ENCODE measurements at regions not wholly inside any gene's neighbourhood (a gene's known extent, or its start where the extent isn't known, plus 50 kb on each side); places are given as distances from the start of the nearest gene placed in this dataset.

DNA sequence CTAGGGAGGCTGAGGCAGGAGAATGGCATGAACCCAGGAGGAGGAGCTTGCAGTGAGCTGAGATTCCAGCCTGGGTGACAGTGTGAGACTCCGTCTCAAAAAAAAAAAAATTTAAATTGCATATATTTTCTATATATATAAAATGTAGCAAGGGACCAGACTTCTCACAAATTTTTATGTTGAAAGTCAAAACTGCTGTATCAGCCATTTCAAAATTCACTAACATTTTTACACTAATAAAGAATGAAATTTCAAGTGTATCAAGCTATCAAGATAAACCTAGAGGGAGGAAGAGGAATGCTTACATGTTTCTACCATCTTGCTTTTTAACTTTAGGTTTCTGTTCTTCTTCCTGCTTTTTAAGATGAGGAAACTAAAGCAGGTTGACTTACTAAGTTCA, 464.0 kb downstream of the KCNJ3 start:
- Histone ChIP-seq H3K4me1 (ENCODE audit: control insufficient read depth, insufficient read depth, low read length) (no peaks in the 10 kb centered on the region), H3K4me3 (ENCODE audit: low read depth, low read length) (no peak overlapping the region), H3K36me3 (ENCODE audit: control insufficient read depth in 2 of 2, insufficient read depth in 1 of 2, low read length in 2 of 2) (no peaks in the 10 kb centered on the region), H3K27ac (ENCODE audit: extremely low read depth, low read depth, low read length) (no peak overlapping the region), H3K9me3 (ENCODE audit: control insufficient read depth, insufficient read depth, low read depth, low read length) (no peaks in the 10 kb centered on the region)
- CTCF ChIA-PET: no interaction called here
- POLR2A ChIA-PET: no interaction called here
- TF ChIP-seq, protein P1, sequence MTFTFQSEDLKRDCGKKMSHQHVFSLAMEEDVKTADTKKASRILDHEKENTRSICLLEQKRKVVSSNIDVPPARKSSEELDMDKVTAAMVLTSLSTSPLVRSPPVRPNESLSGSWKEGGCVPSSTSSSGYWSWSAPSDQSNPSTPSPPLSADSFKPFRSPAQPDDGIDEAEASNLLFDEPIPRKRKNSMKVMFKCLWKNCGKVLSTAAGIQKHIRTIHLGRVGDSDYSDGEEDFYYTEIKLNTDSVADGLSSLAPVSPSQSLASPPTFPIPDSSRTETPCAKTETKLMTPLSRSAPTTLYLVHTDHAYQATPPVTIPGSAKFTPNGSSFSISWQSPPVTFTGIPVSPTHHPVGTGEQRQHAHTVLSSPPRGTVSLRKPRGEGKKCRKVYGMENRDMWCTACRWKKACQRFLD (tag by site-specific recombination; IDR thresholded peaks at IDR 0.05): no peak
- TF ChIP-seq ZNF670 (tag by site-specific recombination; IDR thresholded peaks at IDR 0.05; ENCODE audit: low read depth): no peak
- TF ChIP-seq, protein P2, sequence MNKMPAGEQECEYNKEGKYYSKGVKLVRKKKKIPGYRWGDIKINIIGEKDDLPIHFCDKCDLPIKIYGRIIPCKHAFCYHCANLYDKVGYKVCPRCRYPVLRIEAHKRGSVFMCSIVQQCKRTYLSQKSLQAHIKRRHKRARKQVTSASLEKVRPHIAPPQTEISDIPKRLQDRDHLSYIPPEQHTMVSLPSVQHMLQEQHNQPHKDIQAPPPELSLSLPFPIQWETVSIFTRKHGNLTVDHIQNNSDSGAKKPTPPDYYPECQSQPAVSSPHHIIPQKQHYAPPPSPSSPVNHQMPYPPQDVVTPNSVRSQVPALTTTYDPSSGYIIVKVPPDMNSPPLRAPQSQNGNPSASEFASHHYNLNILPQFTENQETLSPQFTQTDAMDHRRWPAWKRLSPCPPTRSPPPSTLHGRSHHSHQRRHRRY (tag by site-specific recombination; IDR thresholded peaks at IDR 0.05): no peak
- TF ChIP-seq ZNF140 (tag by site-specific recombination; IDR thresholded peaks at IDR 0.05): no peak

DNA sequence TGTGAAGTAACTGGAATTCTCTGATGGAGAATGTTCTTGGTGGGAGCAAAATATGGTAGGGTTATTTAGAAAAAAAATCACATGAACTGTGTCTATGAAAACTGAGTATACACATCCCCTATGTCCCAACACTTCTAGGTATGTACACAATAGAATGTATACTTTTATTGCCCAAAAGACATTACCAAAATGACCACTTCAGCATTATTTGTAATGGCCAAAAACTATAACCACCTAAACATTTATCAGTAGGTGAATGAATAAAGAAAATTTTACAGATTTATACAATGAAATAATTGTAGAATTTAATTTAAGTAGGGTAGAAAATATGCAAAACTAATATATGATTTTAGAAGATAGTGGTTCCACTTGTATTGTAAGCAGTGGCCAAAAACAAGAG, 462.8 kb downstream of the KCNJ3 start:
- ChIA-PET CTCF (no interaction called here), POLR2A (no interaction called here)
- no peak overlapping the region for H3K4me3 ChIP-seq (ENCODE audit: low read depth, low read length)

More for the DNA sequence above, 462.8 kb downstream of the KCNJ3 start:
- Histone ChIP-seq H3K9me3 (ENCODE audit: control insufficient read depth, insufficient read depth, low read depth, low read length) (no peaks in the 10 kb centered on the region), H3K36me3 (ENCODE audit: control insufficient read depth in 2 of 2, insufficient read depth in 1 of 2, low read length in 2 of 2) (no peaks in the 10 kb centered on the region), H3K4me1 (ENCODE audit: control insufficient read depth, insufficient read depth, low read length) (no peaks in the 10 kb centered on the region), H3K27ac (ENCODE audit: extremely low read depth, low read depth, low read length) (no peak overlapping the region)
- TF ChIP-seq ZNF561 (tag by site-specific recombination; IDR thresholded peaks at IDR 0.05; ENCODE audit: borderline replicate concordance) (no peak), ZNF843 (tag by site-specific recombination; IDR thresholded peaks at IDR 0.05) (no peak), ZNF19 (tag by site-specific recombination; IDR thresholded peaks at IDR 0.05; ENCODE audit: low read depth) (no peak), ZNF639 (tag by site-specific recombination; IDR thresholded peaks at IDR 0.05) (no peak), PRDM1 (tag by site-specific recombination; IDR thresholded peaks at IDR 0.05) (no peak), ZNF521 (tag by site-specific recombination; IDR thresholded peaks at IDR 0.05) (no peak), ZNF621 (tag by site-specific recombination; IDR thresholded peaks at IDR 0.05) (no peak), ZNF791 (tag by site-specific recombination; IDR thresholded peaks at IDR 0.05) (no peak), BCL11A (tag by site-specific recombination; IDR thresholded peaks at IDR 0.05; ENCODE audit: low read depth) (no peak), ZBTB11 (tag by site-specific recombination; conservative IDR thresholded peaks at IDR 0.05; ENCODE audit: low read depth) (no peak), SP2 (tag by site-specific recombination; IDR thresholded peaks at IDR 0.05) (no peak), TRIM28 (IDR thresholded peaks at IDR 0.05; ENCODE audit: borderline replicate concordance, low read length) (no peak), ZNF555 (tag by site-specific recombination; conservative IDR thresholded peaks at IDR 0.05) (no peak), SCRT2 (tag by site-specific recombination; IDR thresholded peaks at IDR 0.05) (no peak), TSHZ1 (tag by site-specific recombination; IDR thresholded peaks at IDR 0.05; ENCODE audit: borderline replicate concordance) (no peak)
- TF ChIP-seq, protein P3, sequence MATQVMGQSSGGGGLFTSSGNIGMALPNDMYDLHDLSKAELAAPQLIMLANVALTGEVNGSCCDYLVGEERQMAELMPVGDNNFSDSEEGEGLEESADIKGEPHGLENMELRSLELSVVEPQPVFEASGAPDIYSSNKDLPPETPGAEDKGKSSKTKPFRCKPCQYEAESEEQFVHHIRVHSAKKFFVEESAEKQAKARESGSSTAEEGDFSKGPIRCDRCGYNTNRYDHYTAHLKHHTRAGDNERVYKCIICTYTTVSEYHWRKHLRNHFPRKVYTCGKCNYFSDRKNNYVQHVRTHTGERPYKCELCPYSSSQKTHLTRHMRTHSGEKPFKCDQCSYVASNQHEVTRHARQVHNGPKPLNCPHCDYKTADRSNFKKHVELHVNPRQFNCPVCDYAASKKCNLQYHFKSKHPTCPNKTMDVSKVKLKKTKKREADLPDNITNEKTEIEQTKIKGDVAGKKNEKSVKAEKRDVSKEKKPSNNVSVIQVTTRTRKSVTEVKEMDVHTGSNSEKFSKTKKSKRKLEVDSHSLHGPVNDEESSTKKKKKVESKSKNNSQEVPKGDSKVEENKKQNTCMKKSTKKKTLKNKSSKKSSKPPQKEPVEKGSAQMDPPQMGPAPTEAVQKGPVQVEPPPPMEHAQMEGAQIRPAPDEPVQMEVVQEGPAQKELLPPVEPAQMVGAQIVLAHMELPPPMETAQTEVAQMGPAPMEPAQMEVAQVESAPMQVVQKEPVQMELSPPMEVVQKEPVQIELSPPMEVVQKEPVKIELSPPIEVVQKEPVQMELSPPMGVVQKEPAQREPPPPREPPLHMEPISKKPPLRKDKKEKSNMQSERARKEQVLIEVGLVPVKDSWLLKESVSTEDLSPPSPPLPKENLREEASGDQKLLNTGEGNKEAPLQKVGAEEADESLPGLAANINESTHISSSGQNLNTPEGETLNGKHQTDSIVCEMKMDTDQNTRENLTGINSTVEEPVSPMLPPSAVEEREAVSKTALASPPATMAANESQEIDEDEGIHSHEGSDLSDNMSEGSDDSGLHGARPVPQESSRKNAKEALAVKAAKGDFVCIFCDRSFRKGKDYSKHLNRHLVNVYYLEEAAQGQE (tag by site-specific recombination; IDR thresholded peaks at IDR 0.05): no peak
